HepG2 (cell line): ENCODE measurements at regions not wholly inside any gene's neighbourhood (a gene's known extent, or its start where the extent isn't known, plus 50 kb on each side); places are given as distances from the start of the nearest gene placed in this dataset.

Experiments used
- ATAC-seq: fragments of 200-7000 bp; cut with Tn5 transposase; 3 replicates; pipeline ENCODE4 v1.9.1; 2020; ENCODE audit warnings: mild to moderate bottlenecking, moderate library complexity
- BruUV-seq: library from RNA; stranded (reverse); fragments of 400-500 nt; replicated peaks from 2 replicates; lab custom pipeline; 2021; lab: Mats Ljungman, UMichigan
- CTCF ChIA-PET: fragments of 300-600 bp; formaldehyde crosslinking; extraction: SDS; loops from one replicate; lab custom pipeline; 2021; ENCODE audit warnings: low total read pairs, inconsistent platforms, low intra/inter-chr PET ratio; lab: Yijun Ruan, JAX
- POLR2A ChIA-PET: fragments of 350-600 bp; sonication (Branson Sonifier 250); formaldehyde crosslinking; loops from one replicate; lab custom pipeline; 2020; ENCODE audit warnings: antibody characterized with exemption, inconsistent platforms; lab: Yijun Ruan, JAX
- DNase-seq: peaks from one replicate; pipeline ENCODE4 v3.0.0-alpha.2; 2015; ENCODE audit warnings: low spot score
- FAIRE-seq: peaks from 3 replicates; lab custom pipeline; 2011; peaks lifted over from hg19 to GRCh38; lab: Jason Lieb, UNC
- H2AFZ ChIP-seq: one replicate; pipeline ENCODE4 v1.6.1; 2011; ENCODE audit warnings: low read length, inconsistent platforms
- H3K27ac ChIP-seq: fragments of 300-600 bp; 3 replicates; pipeline ENCODE4 v1.8.0; 2011; ENCODE audit warnings: mixed run types, mild to moderate bottlenecking, mixed read lengths, low read length, inconsistent platforms; ENCODE audit not compliant: insufficient read depth; ENCODE audit errors: extremely low read length
- H3K27me3 ChIP-seq, 2 experiments: fragments of 200-600 bp in 1 of 2; 2 replicates in 1 of 2; 3 replicates in 1 of 2; pipeline versions ENCODE4 v1.6.0 to v1.8.0; 2011; ENCODE audit warnings: low read length in 2 of 2, mild to moderate bottlenecking in 2 of 2, moderate library complexity in 2 of 2, inconsistent platforms in 1 of 2; ENCODE audit not compliant: insufficient read depth in 2 of 2, control insufficient read depth in 1 of 2
- H3K36me3 ChIP-seq, 2 experiments: fragments of 200-600 bp in 1 of 2; replicated peaks in 1 of 2; 2 replicates in 1 of 2; 3 replicates in 1 of 2; pipeline versions ENCODE4 v1.5.1 to v1.8.0; 2011; ENCODE audit warnings: low read length in 2 of 2, inconsistent platforms in 1 of 2; ENCODE audit not compliant: insufficient read depth in 2 of 2, control insufficient read depth in 1 of 2
- H3K4me1 ChIP-seq: 2 replicates; pipeline ENCODE4 v1.5.1; 2012; ENCODE audit warnings: low read length, inconsistent platforms; ENCODE audit not compliant: insufficient read depth
- H3K4me2 ChIP-seq: 2 replicates; pipeline ENCODE4 v1.6.0; 2011; ENCODE audit warnings: low read depth, low read length, inconsistent platforms
- H3K4me3 ChIP-seq, 3 experiments: fragments of 200-600 bp in 1 of 3; sonication (generic), shearing (Covaris generic) in 1 of 3; replicated peaks in 1 of 3; 2 replicates each; pipeline ENCODE4 v1.5.1; 2011 to 2016; ENCODE audit warnings: low read length in 3 of 3, inconsistent platforms in 2 of 3, low read depth in 2 of 3, mild to moderate bottlenecking in 2 of 3, control low read depth in 1 of 3, mixed read lengths in 1 of 3; ENCODE audit not compliant: insufficient read depth in 1 of 3
- H3K79me2 ChIP-seq: one replicate; pipeline ENCODE4 v1.6.1; 2011; ENCODE audit warnings: low read length, inconsistent platforms; ENCODE audit not compliant: insufficient read depth
- H3K9ac ChIP-seq: 2 replicates; pipeline ENCODE4 v1.6.0; 2011; ENCODE audit warnings: mild to moderate bottlenecking, low read depth, low read length, inconsistent platforms; ENCODE audit not compliant: insufficient read depth
- H3K9me3 ChIP-seq: 2 replicates; pipeline ENCODE4 v1.5.1; 2012; ENCODE audit warnings: mild to moderate bottlenecking, low read length
- H4K20me1 ChIP-seq: 2 replicates; pipeline ENCODE4 v1.6.0; 2011; ENCODE audit warnings: inconsistent platforms, mild to moderate bottlenecking, low read length, moderate library complexity; ENCODE audit not compliant: insufficient read depth
- CBX2 ChIP-seq, 2 experiments: fragments of 200-600 bp in 1 of 2; sonication (generic); formaldehyde crosslinking in 1 of 2; IDR thresholded peaks; 2 replicates each; pipeline versions ENCODE4 v1.7.0 to v1.8.1; 2018 to 2022; ENCODE audit warnings: low read depth in 2 of 2, low read length in 1 of 2, mild to moderate bottlenecking in 1 of 2, missing genetic modification reagents in 1 of 2
- CBX5 ChIP-seq: sonication (generic); formaldehyde crosslinking; IDR thresholded peaks from 2 replicates; pipeline ENCODE4 v1.4.0; 2020; ENCODE audit warnings: missing genetic modification reagents, borderline replicate concordance
- DPF2 ChIP-seq: sonication (generic); formaldehyde crosslinking; IDR thresholded peaks from 2 replicates; pipeline ENCODE4 v1.4.0; 2020; ENCODE audit warnings: mild to moderate bottlenecking, low read depth, missing genetic modification reagents, borderline replicate concordance
- DR1 ChIP-seq: sonication (generic); formaldehyde crosslinking; IDR thresholded peaks from 2 replicates; pipeline ENCODE4 v1.8.0; 2021; ENCODE audit warnings: mild to moderate bottlenecking, missing genetic modification reagents, inconsistent platforms
- ESRRA ChIP-seq: sonication (generic); formaldehyde crosslinking; IDR thresholded peaks from 2 replicates; pipeline ENCODE4 v1.5.1; 2020; ENCODE audit warnings: mild to moderate bottlenecking, low read depth, missing genetic modification reagents
- FOXK1 ChIP-seq: sonication (generic); formaldehyde crosslinking; IDR thresholded peaks from 2 replicates; pipeline ENCODE4 v1.4.0; 2020; ENCODE audit warnings: low read depth, missing genetic modification reagents, borderline replicate concordance
- KMT2A ChIP-seq: sonication (generic); formaldehyde crosslinking; IDR thresholded peaks from 2 replicates; pipeline ENCODE4 v1.4.0; 2020; ENCODE audit warnings: missing genetic modification reagents
- RFX1 ChIP-seq: fragments of 450-650 bp; IDR thresholded peaks from 2 replicates; pipeline ENCODE4 v1.6.1; 2017
- SALL1 ChIP-seq: sonication (generic); formaldehyde crosslinking; IDR thresholded peaks from 2 replicates; pipeline ENCODE4 v1.8.0; 2022; ENCODE audit warnings: mild to moderate bottlenecking, missing genetic modification reagents
- SNAPC2 ChIP-seq: sonication (generic); formaldehyde crosslinking; IDR thresholded peaks from 2 replicates; pipeline ENCODE4 v1.8.1; 2022; ENCODE audit warnings: mild to moderate bottlenecking, missing genetic modification reagents
- STAT5B ChIP-seq: sonication (generic); formaldehyde crosslinking; IDR thresholded peaks from 2 replicates; pipeline ENCODE4 v1.4.0; 2020; ENCODE audit warnings: missing genetic modification reagents
- WIZ ChIP-seq: sonication (generic); formaldehyde crosslinking; IDR thresholded peaks from 2 replicates; pipeline ENCODE4 v1.5.1; 2020; ENCODE audit warnings: mild to moderate bottlenecking, missing genetic modification reagents
- ZMAT3 ChIP-seq: sonication (generic); formaldehyde crosslinking; conservative IDR thresholded peaks from 2 replicates; pipeline ENCODE4 v1.7.0; 2021; ENCODE audit warnings: missing genetic modification reagents
- ZNF24 ChIP-seq: fragments of 450-650 bp; IDR thresholded peaks from 2 replicates; pipeline ENCODE4 v1.6.1; 2017; ENCODE audit warnings: antibody characterized with exemption, mild to moderate bottlenecking
- ZNF275 ChIP-seq: sonication (generic); formaldehyde crosslinking; IDR thresholded peaks from 2 replicates; pipeline ENCODE4 v1.8.0; 2022; ENCODE audit warnings: missing genetic modification reagents, mild to moderate bottlenecking, inconsistent platforms, borderline replicate concordance
- ZNF337 ChIP-seq: sonication (generic); formaldehyde crosslinking; IDR thresholded peaks from 2 replicates; pipeline ENCODE4 v1.5.1; 2020; ENCODE audit warnings: missing genetic modification reagents, low read depth, mild to moderate bottlenecking, borderline replicate concordance
- ZNF616 ChIP-seq: sonication (generic); formaldehyde crosslinking; IDR thresholded peaks from 2 replicates; pipeline ENCODE4 v1.5.0; 2020; ENCODE audit warnings: low read depth, mild to moderate bottlenecking, missing genetic modification reagents
- ZNF768 ChIP-seq: sonication (generic); formaldehyde crosslinking; IDR thresholded peaks from 2 replicates; pipeline ENCODE4 v1.4.0; 2020; ENCODE audit warnings: missing genetic modification reagents
- WGBS: methylation state at CpG from one replicate; pipeline ENCODE4 v1.1.6; 2017; ENCODE audit warnings: low lambda C conversion rate; 5-methylcytosine and 5-hydroxymethylcytosine counted together
- in situ Hi-C: cut with HindIII; loops from 2 replicates; pipeline ENCODE4 v1.10.0; 2017; ENCODE audit warnings: low pct_unique_long_range_greater_than_20kb; ENCODE audit not compliant: extremely low pct_ligation_motif_present
- intact Hi-C: fragments of 100-400 bp; cut with micrococcal nuclease; formaldehyde crosslinking; loops from one replicate; pipeline ENCODE4 v1.10.0; 2022; ENCODE audit not compliant: unreplicated experiment
- TF ChIP-seq, protein P1 (sequence below): IDR thresholded peaks from 2 replicates; pipeline ENCODE4 v1.6.1; 2016; ENCODE audit warnings: mild to moderate bottlenecking
- TF ChIP-seq, protein P2 (sequence below): sonication (generic); formaldehyde crosslinking; IDR thresholded peaks from 2 replicates; pipeline ENCODE4 v1.4.0; 2020; ENCODE audit warnings: mild to moderate bottlenecking, low read depth, missing genetic modification reagents

GRCh38 chr10:4183761-4184261 lies 398.8 kb upstream of the KLF6 start (continued):
- no peak for TF ChIP-seq ZNF616 (CRISPR knock-in tag)
- TF ChIP-seq SNAPC2 (CRISPR knock-in tag) = no peak
- no peak for TF ChIP-seq WIZ (CRISPR knock-in tag)

- no peaks in the 10 kb centered on the region for H3K9me3 ChIP-seq
- in situ Hi-C loops (no loop called here), intact Hi-C loops (no loop called here)
- no peak overlapping the region for H3K27ac ChIP-seq
- no peak for FAIRE-seq
- POLR2A ChIA-PET = no interaction called here
- no peak overlapping the region for H3K9ac ChIP-seq
- BruUV-seq = no TSS peak
- CTCF ChIA-PET = no interaction called here
- WGBS = 0% methylated on average over 2 of the region's 2 CpGs
- DNase-seq = no peak
- no peak overlapping the region for H3K4me3 ChIP-seq
- no peak for ATAC-seq
- H3K27me3 ChIP-seq = peaks cover 0 to 6% of the 10 kb centered on the region in 2 experiments; a peak in 3 of 5 replicates
- no peaks in the 10 kb centered on the region for H3K36me3 ChIP-seq
- H2AFZ ChIP-seq = no peak overlapping the region
- H4K20me1 ChIP-seq = no peaks in the 10 kb centered on the region
- no peak overlapping the region for H3K4me2 ChIP-seq
- TF ChIP-seq RFX1 = no peak
- TF ChIP-seq, protein P1, sequence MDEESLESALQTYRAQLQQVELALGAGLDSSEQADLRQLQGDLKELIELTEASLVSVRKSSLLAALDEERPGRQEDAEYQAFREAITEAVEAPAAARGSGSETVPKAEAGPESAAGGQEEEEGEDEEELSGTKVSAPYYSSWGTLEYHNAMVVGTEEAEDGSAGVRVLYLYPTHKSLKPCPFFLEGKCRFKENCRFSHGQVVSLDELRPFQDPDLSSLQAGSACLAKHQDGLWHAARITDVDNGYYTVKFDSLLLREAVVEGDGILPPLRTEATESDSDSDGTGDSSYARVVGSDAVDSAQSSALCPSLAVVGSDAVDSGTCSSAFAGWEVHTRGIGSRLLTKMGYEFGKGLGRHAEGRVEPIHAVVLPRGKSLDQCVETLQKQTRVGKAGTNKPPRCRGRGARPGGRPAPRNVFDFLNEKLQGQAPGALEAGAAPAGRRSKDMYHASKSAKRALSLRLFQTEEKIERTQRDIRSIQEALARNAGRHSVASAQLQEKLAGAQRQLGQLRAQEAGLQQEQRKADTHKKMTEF (CRISPR knock-in tag) = no peak
- TF ChIP-seq ESRRA (CRISPR knock-in tag) = no peak
- TF ChIP-seq ZNF24 = no peak
- TF ChIP-seq, protein P2, sequence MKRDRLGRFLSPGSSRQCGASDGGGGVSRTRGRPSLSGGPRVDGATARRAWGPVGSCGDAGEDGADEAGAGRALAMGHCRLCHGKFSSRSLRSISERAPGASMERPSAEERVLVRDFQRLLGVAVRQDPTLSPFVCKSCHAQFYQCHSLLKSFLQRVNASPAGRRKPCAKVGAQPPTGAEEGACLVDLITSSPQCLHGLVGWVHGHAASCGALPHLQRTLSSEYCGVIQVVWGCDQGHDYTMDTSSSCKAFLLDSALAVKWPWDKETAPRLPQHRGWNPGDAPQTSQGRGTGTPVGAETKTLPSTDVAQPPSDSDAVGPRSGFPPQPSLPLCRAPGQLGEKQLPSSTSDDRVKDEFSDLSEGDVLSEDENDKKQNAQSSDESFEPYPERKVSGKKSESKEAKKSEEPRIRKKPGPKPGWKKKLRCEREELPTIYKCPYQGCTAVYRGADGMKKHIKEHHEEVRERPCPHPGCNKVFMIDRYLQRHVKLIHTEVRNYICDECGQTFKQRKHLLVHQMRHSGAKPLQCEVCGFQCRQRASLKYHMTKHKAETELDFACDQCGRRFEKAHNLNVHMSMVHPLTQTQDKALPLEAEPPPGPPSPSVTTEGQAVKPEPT (CRISPR knock-in tag) = no peak
- TF ChIP-seq DR1 (CRISPR knock-in tag) = no peak
- TF ChIP-seq CBX2 (IDR thresholded peaks at IDR 0.05; ENCODE audit: low read depth, low read length) = no peak
- TF ChIP-seq CBX2 (CRISPR knock-in tag; IDR thresholded peaks at IDR 0.05; ENCODE audit: low read depth) = no peak
- TF ChIP-seq ZMAT3 = no peak
- no peak for TF ChIP-seq ZNF337 (CRISPR knock-in tag)
- TF ChIP-seq ZNF768 (CRISPR knock-in tag) = no peak
- TF ChIP-seq SALL1 (CRISPR knock-in tag) = no peak
- no peak for TF ChIP-seq ZNF275 (CRISPR knock-in tag)
- no peak for TF ChIP-seq DPF2
- TF ChIP-seq STAT5B (CRISPR knock-in tag) = no peak
- TF ChIP-seq KMT2A = no peak
- no peak for TF ChIP-seq FOXK1 (CRISPR knock-in tag)
- TF ChIP-seq CBX5 (CRISPR knock-in tag) = no peak
- H3K4me1 ChIP-seq = no peaks in the 10 kb centered on the region
- H3K79me2 ChIP-seq = no peaks in the 10 kb centered on the region
Measured at GRCh38 chr10:4181621-4182049, 396.6 kb upstream of the KLF6 start.
